ENCODE measurements at regions not wholly inside any gene's neighbourhood (a gene's known extent, or its start where the extent isn't known, plus 50 kb on each side); places are given as distances from the start of the nearest gene placed in this dataset.

- TF ChIP-seq POLR2A (IDR thresholded peaks at IDR 0.05): no peak
- no peak for TF ChIP-seq CTCF (IDR thresholded peaks at IDR 0.05)
Observed at GRCh38 chr3:145087038-145087437, 1073.9 kb downstream of the PLOD2 start.

All from lower leg skin (tissue), 3 donors.